ENCODE measurements at regions not wholly inside any gene's neighbourhood (a gene's known extent, or its start where the extent isn't known, plus 50 kb on each side); places are given as distances from the start of the nearest gene placed in this dataset.

GRCh38 chr7:11895337-11895736 lies 63.3 kb upstream of the THSD7A start:
- DNase-seq = no peak

GRCh38 chr7:11896663-11897062 lies 64.7 kb upstream of the THSD7A start:
- DNase-seq = no peak

- no peak for DNase-seq
Measured at GRCh38 chr7:11899247-11899646, 67.2 kb upstream of the THSD7A start.

- DNase-seq = no peak
Measured at GRCh38 chr7:11910253-11910652, 78.3 kb upstream of the THSD7A start.

- DNase-seq = no peak
Measured at GRCh38 chr7:11911900-11912299, 79.9 kb upstream of the THSD7A start.

GRCh38 chr7:11914645-11915044 lies 82.6 kb upstream of the THSD7A start:
- no peak for DNase-seq

- DNase-seq = no peak
Measured at GRCh38 chr7:11923376-11923930, 91.5 kb upstream of the THSD7A start.

GRCh38 chr7:11931307-11931706 lies 99.3 kb upstream of the THSD7A start:
- no peak for DNase-seq

- DNase-seq = no peak
Measured at GRCh38 chr7:11934796-11935195, 102.8 kb upstream of the THSD7A start.

- DNase-seq = no peak
Measured at GRCh38 chr7:11935905-11936304, 103.9 kb upstream of the THSD7A start.

- DNase-seq = no peak
Measured at GRCh38 chr7:11946794-11947193, 114.8 kb upstream of the THSD7A start.

- no peak for DNase-seq
Measured at GRCh38 chr7:11950281-11950680, 118.3 kb upstream of the THSD7A start.

GRCh38 chr7:11950942-11951341 lies 118.9 kb upstream of the THSD7A start:
- DNase-seq = no peak

- no peak for DNase-seq
Measured at GRCh38 chr7:11951909-11952308, 119.9 kb upstream of the THSD7A start.

- no peak for DNase-seq
Measured at GRCh38 chr7:11952972-11953371, 121.0 kb upstream of the THSD7A start.

GRCh38 chr7:11956991-11957390 lies 125.0 kb upstream of the THSD7A start:
- no peak for DNase-seq

- DNase-seq = no peak
Measured at GRCh38 chr7:11957956-11958355, 126.0 kb upstream of the THSD7A start.

- DNase-seq = no peak
Measured at GRCh38 chr7:11959121-11959520, 127.1 kb upstream of the THSD7A start.

- DNase-seq = no peak
Measured at GRCh38 chr7:11960621-11961020, 128.6 kb upstream of the THSD7A start.

- DNase-seq = no peak
Measured at GRCh38 chr7:11969643-11970042, 137.6 kb upstream of the THSD7A start.

- DNase-seq = no peak
Measured at GRCh38 chr7:11970132-11970531, 138.1 kb upstream of the THSD7A start.

- no peak for DNase-seq
Measured at GRCh38 chr7:11985376-11985775, 153.4 kb upstream of the THSD7A start.

- DNase-seq = no peak
Measured at GRCh38 chr7:11985971-11986370, 154.0 kb upstream of the THSD7A start.

GRCh38 chr7:11988186-11988585 lies 156.2 kb upstream of the THSD7A start:
- DNase-seq = no peak

- no peak for DNase-seq
Measured at GRCh38 chr7:12002428-12002827, 170.4 kb upstream of the THSD7A start.

- DNase-seq = no peak
Measured at GRCh38 chr7:12004581-12004980, 172.6 kb upstream of the THSD7A start.
